H9 (cell line): ENCODE measurements at regions not wholly inside any gene's neighbourhood (a gene's known extent, or its start where the extent isn't known, plus 50 kb on each side); places are given as distances from the start of the nearest gene placed in this dataset.

Experiments used
- DNase-seq: peaks from one replicate; pipeline ENCODE4 v3.0.0-alpha.2; 2017
- H2AFZ ChIP-seq: one replicate; pipeline ENCODE4 v1.6.1; 2013; ENCODE audit warnings: mild to moderate bottlenecking, low read length, control low read depth, moderate library complexity
- H2AK5ac ChIP-seq: 2 replicates; pipeline ENCODE4 v1.6.1; 2013; ENCODE audit warnings: low read length, control low read depth, mixed read lengths; ENCODE audit not compliant: insufficient read length
- H2BK120ac ChIP-seq: one replicate; pipeline ENCODE4 v1.6.1; 2013; ENCODE audit warnings: low read depth, mild to moderate bottlenecking, low read length, control low read depth, inconsistent platforms; ENCODE audit not compliant: poor library complexity, severe bottlenecking
- H2BK12ac ChIP-seq: 2 replicates; pipeline ENCODE4 v1.6.1; 2013; ENCODE audit warnings: low read length, control low read depth, mixed read lengths, low read depth; ENCODE audit not compliant: insufficient read length
- H2BK15ac ChIP-seq: 2 replicates; pipeline ENCODE4 v1.6.1; 2013; ENCODE audit warnings: low read depth, low read length, control low read depth
- H2BK20ac ChIP-seq: one replicate; pipeline ENCODE4 v1.6.1; 2013; ENCODE audit warnings: low read depth, mild to moderate bottlenecking, low read length, control low read depth, inconsistent platforms; ENCODE audit not compliant: poor library complexity, severe bottlenecking
- H2BK5ac ChIP-seq: 2 replicates; pipeline ENCODE4 v1.6.1; 2013; ENCODE audit warnings: low read length, control low read depth, mixed read lengths; ENCODE audit not compliant: insufficient read length
- H3K14ac ChIP-seq: 2 replicates; pipeline ENCODE4 v1.6.1; 2013; ENCODE audit warnings: low read length, control low read depth; ENCODE audit not compliant: insufficient read depth
- H3K18ac ChIP-seq: 2 replicates; pipeline ENCODE4 v1.6.1; 2013; ENCODE audit warnings: low read depth, mild to moderate bottlenecking, mixed read lengths, low read length, control low read depth; ENCODE audit not compliant: insufficient read length
- H3K23ac ChIP-seq: 2 replicates; pipeline ENCODE4 v1.6.1; 2013; ENCODE audit warnings: low read length, control low read depth, mixed read lengths, low read depth; ENCODE audit not compliant: insufficient read length
- H3K23me2 ChIP-seq: 2 replicates; pipeline ENCODE4 v1.6.1; 2013; ENCODE audit warnings: low read depth, mild to moderate bottlenecking, mixed read lengths, low read length, control low read depth; ENCODE audit not compliant: insufficient read length, poor library complexity, severe bottlenecking
- H3K27ac ChIP-seq: 2 replicates; pipeline ENCODE4 v1.5.1; 2013; ENCODE audit warnings: low read length, control low read depth, mixed read lengths, low read depth; ENCODE audit not compliant: insufficient read length
- H3K27me3 ChIP-seq: 2 replicates; pipeline ENCODE4 v1.6.1; 2013; ENCODE audit warnings: low read length, control low read depth, inconsistent platforms; ENCODE audit not compliant: insufficient read depth
- H3K4ac ChIP-seq: 2 replicates; pipeline ENCODE4 v1.6.1; 2013; ENCODE audit warnings: low read depth, mild to moderate bottlenecking, control low read depth, inconsistent platforms, low read length, moderate library complexity
- H3K4me1 ChIP-seq: 2 replicates; pipeline ENCODE4 v1.6.1; 2013; ENCODE audit warnings: low read length, control low read depth, inconsistent platforms; ENCODE audit not compliant: insufficient read depth
- H3K4me2 ChIP-seq: 2 replicates; pipeline ENCODE4 v1.6.1; 2013; ENCODE audit warnings: low read length, control low read depth, mixed read lengths; ENCODE audit not compliant: insufficient read length, insufficient read depth
- H3K56ac ChIP-seq: 2 replicates; pipeline ENCODE4 v1.6.1; 2013; ENCODE audit warnings: low read depth, mild to moderate bottlenecking, mixed read lengths, low read length, control low read depth; ENCODE audit not compliant: insufficient read length
- H3K79me1 ChIP-seq: 2 replicates; pipeline ENCODE4 v1.6.1; 2013; ENCODE audit warnings: low read depth, mild to moderate bottlenecking, moderate library complexity, low read length, control low read depth, inconsistent platforms; ENCODE audit not compliant: insufficient read depth, poor library complexity, severe bottlenecking
- H3K79me2 ChIP-seq: 2 replicates; pipeline ENCODE4 v1.6.1; 2013; ENCODE audit warnings: low read length, control low read depth, inconsistent platforms; ENCODE audit not compliant: insufficient read depth
- H3K9ac ChIP-seq: 2 replicates; pipeline ENCODE4 v1.6.1; 2013; ENCODE audit warnings: low read length, control low read depth, mixed read lengths; ENCODE audit not compliant: insufficient read length; ENCODE audit errors: extremely low read depth
- H3K9me3 ChIP-seq: one replicate; pipeline ENCODE4 v1.6.1; 2013; ENCODE audit warnings: low read depth, low read length, inconsistent platforms; ENCODE audit not compliant: control insufficient read depth
- H3T11ph ChIP-seq: one replicate; pipeline ENCODE4 v1.6.1; 2013; ENCODE audit warnings: mild to moderate bottlenecking, low read length, control low read depth, inconsistent platforms
- H4K20me1 ChIP-seq: one replicate; pipeline ENCODE4 v1.6.1; 2013; ENCODE audit not compliant: control insufficient read depth, insufficient read length, insufficient read depth
- H4K5ac ChIP-seq: 2 replicates; pipeline ENCODE4 v1.6.1; 2013; ENCODE audit warnings: low read depth, mild to moderate bottlenecking, mixed read lengths, low read length, control low read depth; ENCODE audit not compliant: insufficient read length
- H4K8ac ChIP-seq: replicated peaks from 2 replicates; pipeline ENCODE4 v1.6.1; 2013; ENCODE audit warnings: low read length, control low read depth, mixed read lengths, low read depth; ENCODE audit not compliant: insufficient read length
- H4K91ac ChIP-seq: 2 replicates; pipeline ENCODE4 v1.6.1; 2013; ENCODE audit warnings: low read depth, mild to moderate bottlenecking, moderate library complexity, mixed read lengths, low read length, control low read depth; ENCODE audit not compliant: insufficient read length
- H3K27ac Mint-ChIP-seq, 3 experiments: 2 replicates in 2 of 3; 3 replicates in 1 of 3; pipeline ENCODE4 v1.8.0; 2020 to 2021; ENCODE audit warnings: mixed read lengths in 3 of 3, mild to moderate bottlenecking in 1 of 3, moderate library complexity in 1 of 3
- H3K27me3 Mint-ChIP-seq: 2 replicates; pipeline ENCODE4 v1.8.0; 2021; ENCODE audit warnings: low read depth, mild to moderate bottlenecking, moderate library complexity, mixed read lengths
- H3K36me3 Mint-ChIP-seq, 3 experiments: 2 replicates in 2 of 3; 3 replicates in 1 of 3; pipeline ENCODE4 v1.8.0; 2020 to 2021; ENCODE audit warnings: low read depth in 3 of 3, mixed read lengths in 3 of 3; ENCODE audit not compliant: insufficient read depth in 1 of 3
- H3K4me1 Mint-ChIP-seq, 2 experiments: 2 replicates each; pipeline ENCODE4 v1.8.0; 2020; ENCODE audit warnings: mixed read lengths in 2 of 2
- H3K4me3 Mint-ChIP-seq, 2 experiments: 2 replicates in 1 of 2; 3 replicates in 1 of 2; pipeline ENCODE4 v1.8.0; 2020 to 2021; ENCODE audit warnings: mild to moderate bottlenecking in 2 of 2, mixed read lengths in 2 of 2, moderate library complexity in 1 of 2
- H3K9me3 Mint-ChIP-seq, 2 experiments: 2 replicates in 1 of 2; 3 replicates in 1 of 2; pipeline ENCODE4 v1.8.0; 2020; ENCODE audit warnings: mild to moderate bottlenecking in 2 of 2, mixed read lengths in 2 of 2, moderate library complexity in 1 of 2
- CTCF ChIP-seq: fragments of 200-600 bp; sonication (generic); conservative IDR thresholded peaks from 3 replicates; pipeline ENCODE4 v1.8.0; 2021; ENCODE audit warnings: antibody characterized with exemption, mild to moderate bottlenecking

GRCh38 chr9:111175350-111175749 lies 137.1 kb upstream of the LPAR1 start:
- Histone ChIP-seq H3K18ac (no peak overlapping the region), H3K9me3 (no peaks in the 10 kb centered on the region), H2BK12ac (no peak overlapping the region), H3K23me2 (no peaks in the 10 kb centered on the region), H3T11ph (no peak overlapping the region), H4K91ac (no peak overlapping the region), H3K27me3 (no peaks in the 10 kb centered on the region), H3K23ac (no peak overlapping the region), H3K4me2 (no peak overlapping the region), H3K79me1 (no peaks in the 10 kb centered on the region), H2AK5ac (no peak overlapping the region), H2BK20ac (no peak overlapping the region), H4K8ac (no peak overlapping the region), H4K5ac (no peak overlapping the region), H3K4me1 (no peaks in the 10 kb centered on the region), H3K27ac (no peak overlapping the region), H2AFZ (no peak overlapping the region), H3K4ac (no peak overlapping the region), H3K14ac (no peak overlapping the region), H4K20me1 (no peaks in the 10 kb centered on the region), H2BK15ac (no peak overlapping the region), H3K79me2 (no peaks in the 10 kb centered on the region), H3K9ac (no peak overlapping the region), H3K56ac (no peak overlapping the region), H2BK120ac (no peak overlapping the region), H2BK5ac (no peak overlapping the region)
- DNase-seq = no peak
- Mint-ChIP-seq H3K9me3 (no peaks in the 10 kb centered on the region), H3K27ac (no peak overlapping the region), H3K4me3 (no peak overlapping the region), H3K27me3 (no peaks in the 10 kb centered on the region), H3K4me1 (peaks cover 9 to 17% of the 10 kb centered on the region in 2 experiments), H3K36me3 (0 out of 7 replicates have a peak, but pooled peaks cover 0 to 3% (median 0%) of the 10 kb centered on the region in 3 experiments)
- no peak for TF ChIP-seq CTCF
